ENCODE measurements at regions not wholly inside any gene's neighbourhood (a gene's known extent, or its start where the extent isn't known, plus 50 kb on each side); places are given as distances from the start of the nearest gene placed in this dataset.
"Not testable (repeated sequence)": the region's sequence is repeated elsewhere in the genome, so short reads cannot be mapped to it uniquely, and the experiment has no call there.

- not testable (repeated sequence) for H3K4me1 Mint-ChIP-seq (ENCODE audit: low read depth, unreplicated experiment); H3K36me3 Mint-ChIP-seq (ENCODE audit: low read depth, unreplicated experiment); H3K9ac ChIP-seq (ENCODE audit: low read length); H3K27ac ChIP-seq (ENCODE audit: low read depth, low read length); DNase-seq (ENCODE audit: low read depth); H3K4me1 ChIP-seq (ENCODE audit: insufficient read depth, low read length); H3K4me3 ChIP-seq (ENCODE audit: insufficient read depth, low read depth, low read length); H3K27ac Mint-ChIP-seq (ENCODE audit: unreplicated experiment); H4K20me1 ChIP-seq (ENCODE audit: insufficient read depth, low read length); H3K27me3 ChIP-seq (ENCODE audit: insufficient read depth, low read length); H3K4me3 Mint-ChIP-seq (ENCODE audit: unreplicated experiment); H3K79me2 ChIP-seq (ENCODE audit: insufficient read depth, low read length); H3K9me3 ChIP-seq (ENCODE audit: insufficient read depth, low read depth, low read length); FAIRE-seq; H3K9me3 Mint-ChIP-seq (ENCODE audit: unreplicated experiment); H3K36me3 ChIP-seq (ENCODE audit: insufficient read depth, low read length); H3K27me3 Mint-ChIP-seq (ENCODE audit: low read depth, unreplicated experiment); H2AFZ ChIP-seq (ENCODE audit: low read depth, low read length); H3K4me2 ChIP-seq (ENCODE audit: low read length)
Observed at GRCh38 chr9:85843949-85844348, 97.0 kb upstream of the NAA35 start.

- H3K27me3 Mint-ChIP-seq (ENCODE audit: low read depth, unreplicated experiment); H3K9me3 ChIP-seq (ENCODE audit: insufficient read depth, low read depth, low read length); FAIRE-seq: not testable (repeated sequence)
Observed at GRCh38 chr9:85847782-85848181, 93.2 kb upstream of the NAA35 start.

GRCh38 chr9:85858056-85858750 lies 82.7 kb upstream of the NAA35 start:
- Mint-ChIP-seq H3K4me3 (ENCODE audit: unreplicated experiment) (no peak overlapping the region), H3K36me3 (ENCODE audit: low read depth, unreplicated experiment) (peaks cover 2% of the 10 kb centered on the region), H3K27me3 (ENCODE audit: low read depth, unreplicated experiment) (no peaks in the 10 kb centered on the region), H3K4me1 (ENCODE audit: low read depth, unreplicated experiment) (no peaks in the 10 kb centered on the region), H3K9me3 (ENCODE audit: unreplicated experiment) (no peaks in the 10 kb centered on the region), H3K27ac (ENCODE audit: unreplicated experiment) (no peak overlapping the region)
- no peaks in the 10 kb centered on the region for H3K36me3 ChIP-seq (ENCODE audit: insufficient read depth, low read length)
- H3K79me2 ChIP-seq (ENCODE audit: insufficient read depth, low read length) = no peaks in the 10 kb centered on the region
- H2AFZ ChIP-seq (ENCODE audit: low read depth, low read length) = no peak overlapping the region
- no peaks in the 10 kb centered on the region for H3K9me3 ChIP-seq (ENCODE audit: insufficient read depth, low read depth, low read length)
- FAIRE-seq (no peak), DNase-seq (ENCODE audit: low read depth) (no peak)
- no peaks in the 10 kb centered on the region for H3K4me1 ChIP-seq (ENCODE audit: insufficient read depth, low read length)
- H3K4me2 ChIP-seq (ENCODE audit: low read length) = no peak overlapping the region
- no peak overlapping the region for H3K27ac ChIP-seq (ENCODE audit: low read depth, low read length)
- TF ChIP-seq CTCF (IDR thresholded peaks at IDR 0.05; ENCODE audit: insufficient read depth, low read depth, low read length) (no peak), EZH2 (IDR thresholded peaks at IDR 0.05; ENCODE audit: insufficient read depth, low read length) (no peak)
- no peaks in the 10 kb centered on the region for H4K20me1 ChIP-seq (ENCODE audit: insufficient read depth, low read length)
- no peak overlapping the region for H3K4me3 ChIP-seq (ENCODE audit: insufficient read depth, low read depth, low read length)
- no peaks in the 10 kb centered on the region for H3K27me3 ChIP-seq (ENCODE audit: insufficient read depth, low read length)
- H3K9ac ChIP-seq (ENCODE audit: low read length) = no peak overlapping the region

More at GRCh38 chr9:85847782-85848181, 93.2 kb upstream of the NAA35 start:
- not testable (repeated sequence) for H3K4me1 Mint-ChIP-seq (ENCODE audit: low read depth, unreplicated experiment); H3K27me3 ChIP-seq (ENCODE audit: insufficient read depth, low read length); H3K27ac Mint-ChIP-seq (ENCODE audit: unreplicated experiment); H3K79me2 ChIP-seq (ENCODE audit: insufficient read depth, low read length); H3K9ac ChIP-seq (ENCODE audit: low read length); H3K4me1 ChIP-seq (ENCODE audit: insufficient read depth, low read length); H3K4me3 Mint-ChIP-seq (ENCODE audit: unreplicated experiment); DNase-seq (ENCODE audit: low read depth); H3K36me3 ChIP-seq (ENCODE audit: insufficient read depth, low read length); H4K20me1 ChIP-seq (ENCODE audit: insufficient read depth, low read length); H3K27ac ChIP-seq (ENCODE audit: low read depth, low read length); H3K4me3 ChIP-seq (ENCODE audit: insufficient read depth, low read depth, low read length); H2AFZ ChIP-seq (ENCODE audit: low read depth, low read length); H3K36me3 Mint-ChIP-seq (ENCODE audit: low read depth, unreplicated experiment); H3K9me3 Mint-ChIP-seq (ENCODE audit: unreplicated experiment); H3K4me2 ChIP-seq (ENCODE audit: low read length)

All from astrocyte (in vitro differentiated cells and primary cell).